ENCODE measurements at regions not wholly inside any gene's neighbourhood (a gene's known extent, or its start where the extent isn't known, plus 50 kb on each side); places are given as distances from the start of the nearest gene placed in this dataset.

GRCh38 chr9:89923961-89924504, 319.2 kb downstream of the GADD45G start:
- Histone ChIP-seq H3K9me3 (replicated peaks; ENCODE audit: insufficient read depth, low read length) (no peaks in the 10 kb centered on the region), H4K20me1 (ENCODE audit: insufficient read depth, low read length) (no peaks in the 10 kb centered on the region), H3K27me3 (replicated peaks; ENCODE audit: insufficient read depth, low read length) (no peaks in the 10 kb centered on the region), H3K4me1 (ENCODE audit: low read length) (no peaks in the 10 kb centered on the region), H3K79me2 (ENCODE audit: low read length) (no peaks in the 10 kb centered on the region), H3K9ac (ENCODE audit: low read length) (no peak overlapping the region), H3F3A (ENCODE audit: insufficient read depth, low read length) (no peaks in the 10 kb centered on the region), H2AFZ (ENCODE audit: low read length) (no peak overlapping the region), H3K4me3 (ENCODE audit: low read length) (no peak overlapping the region), H3K4me2 (ENCODE audit: low read depth, low read length) (no peak overlapping the region), H3K9me2 (replicated peaks; ENCODE audit: insufficient read depth, low read length) (no peaks in the 10 kb centered on the region), H3K27ac (ENCODE audit: low read length) (no peak overlapping the region), H3K36me3 (replicated peaks; ENCODE audit: insufficient read depth, low read length) (no peaks in the 10 kb centered on the region)
- no peak for DNase-seq
- TF ChIP-seq EZH2phosphoT487 (IDR thresholded peaks at IDR 0.05; ENCODE audit: low read length) (no peak), EZH2 (optimal IDR thresholded peaks at IDR 0.05; ENCODE audit: low read depth, low read length) (no peak), CTCF (IDR thresholded peaks at IDR 0.05; ENCODE audit: low read length) (no peak)

- H3K9ac ChIP-seq (ENCODE audit: low read length), result no peak overlapping the region
Observed at GRCh38 chr9:89924611-89925010, 319.8 kb downstream of the GADD45G start.

GRCh38 chr9:89926167-89926566, 321.4 kb downstream of the GADD45G start:
- no peak overlapping the region for H3K27ac ChIP-seq (ENCODE audit: low read length)
- no peaks in the 10 kb centered on the region for H3K9me2 ChIP-seq (replicated peaks; ENCODE audit: insufficient read depth, low read length)
- H3K9me3 ChIP-seq (replicated peaks; ENCODE audit: insufficient read depth, low read length), result no peaks in the 10 kb centered on the region
- H3K36me3 ChIP-seq (replicated peaks; ENCODE audit: insufficient read depth, low read length), result no peaks in the 10 kb centered on the region
- no peaks in the 10 kb centered on the region for H3F3A ChIP-seq (ENCODE audit: insufficient read depth, low read length)
- no peak overlapping the region for H3K4me3 ChIP-seq (ENCODE audit: low read length)
- no peak overlapping the region for H2AFZ ChIP-seq (ENCODE audit: low read length)
- no peak for TF ChIP-seq CTCF (IDR thresholded peaks at IDR 0.05; ENCODE audit: low read length)
- TF ChIP-seq EZH2 (optimal IDR thresholded peaks at IDR 0.05; ENCODE audit: low read depth, low read length), result no peak
- TF ChIP-seq EZH2phosphoT487 (IDR thresholded peaks at IDR 0.05; ENCODE audit: low read length), result no peak
- DNase-seq, result no peak
- H3K4me1 ChIP-seq (ENCODE audit: low read length), result no peaks in the 10 kb centered on the region
- no peaks in the 10 kb centered on the region for H4K20me1 ChIP-seq (ENCODE audit: insufficient read depth, low read length)
- H3K4me2 ChIP-seq (ENCODE audit: low read depth, low read length), result no peak overlapping the region
- H3K79me2 ChIP-seq (ENCODE audit: low read length), result no peaks in the 10 kb centered on the region
- H3K9ac ChIP-seq (ENCODE audit: low read length), result no peak overlapping the region
- H3K27me3 ChIP-seq (replicated peaks; ENCODE audit: insufficient read depth, low read length), result no peaks in the 10 kb centered on the region

More at GRCh38 chr9:89924611-89925010, 319.8 kb downstream of the GADD45G start:
- no peaks in the 10 kb centered on the region for H3F3A ChIP-seq (ENCODE audit: insufficient read depth, low read length)
- H3K4me2 ChIP-seq (ENCODE audit: low read depth, low read length), result no peak overlapping the region
- H3K4me1 ChIP-seq (ENCODE audit: low read length), result no peaks in the 10 kb centered on the region
- no peaks in the 10 kb centered on the region for H3K79me2 ChIP-seq (ENCODE audit: low read length)
- H3K9me2 ChIP-seq (replicated peaks; ENCODE audit: insufficient read depth, low read length), result no peaks in the 10 kb centered on the region
- H3K36me3 ChIP-seq (replicated peaks; ENCODE audit: insufficient read depth, low read length), result no peaks in the 10 kb centered on the region
- no peak overlapping the region for H3K27ac ChIP-seq (ENCODE audit: low read length)
- H3K4me3 ChIP-seq (ENCODE audit: low read length), result no peak overlapping the region
- no peak for DNase-seq
- no peaks in the 10 kb centered on the region for H3K27me3 ChIP-seq (replicated peaks; ENCODE audit: insufficient read depth, low read length)
- no peaks in the 10 kb centered on the region for H3K9me3 ChIP-seq (replicated peaks; ENCODE audit: insufficient read depth, low read length)
- no peak overlapping the region for H2AFZ ChIP-seq (ENCODE audit: low read length)
- H4K20me1 ChIP-seq (ENCODE audit: insufficient read depth, low read length), result no peaks in the 10 kb centered on the region
- no peak for TF ChIP-seq EZH2 (optimal IDR thresholded peaks at IDR 0.05; ENCODE audit: low read depth, low read length)
- no peak for TF ChIP-seq CTCF (IDR thresholded peaks at IDR 0.05; ENCODE audit: low read length)
- no peak for TF ChIP-seq EZH2phosphoT487 (IDR thresholded peaks at IDR 0.05; ENCODE audit: low read length)
